ENCODE measurements at regions not wholly inside any gene's neighbourhood (a gene's known extent, or its start where the extent isn't known, plus 50 kb on each side); places are given as distances from the start of the nearest gene placed in this dataset.
"Not testable (repeated sequence)": the region's sequence is repeated elsewhere in the genome, so short reads cannot be mapped to it uniquely, and the experiment has no call there.

DNA sequence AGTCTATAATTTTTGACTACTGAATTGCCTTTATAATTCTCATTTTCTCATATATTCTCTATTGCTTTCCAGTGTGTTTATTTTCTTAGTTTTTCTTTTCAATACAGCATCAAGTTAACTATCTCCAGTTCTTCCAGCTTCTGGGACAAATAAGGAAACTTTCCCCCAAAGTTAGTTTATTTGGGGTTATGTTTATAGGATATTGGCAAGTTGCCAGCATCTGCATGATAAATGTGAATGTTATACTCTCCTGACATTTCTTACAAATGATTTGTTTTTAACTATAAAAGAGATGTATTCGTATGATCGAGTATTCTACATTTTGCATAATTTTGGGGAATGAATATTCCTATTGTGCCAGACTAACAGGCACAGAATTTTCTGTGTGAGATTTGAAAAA is 140.6 kb upstream of the KCNJ3 start:
- Histone ChIP-seq H3K9me3 (ENCODE audit: low read length) (peaks cover 5% of the 10 kb centered on the region; the same call in 1 of the 2 replicates), H3K4me1 (ENCODE audit: low read length) (no peaks in the 10 kb centered on the region), H3K27ac (ENCODE audit: low read length) (no peak overlapping the region), H4K20me1 (ENCODE audit: insufficient read depth, low read depth, low read length) (no peaks in the 10 kb centered on the region), H3K27me3 (ENCODE audit: low read length) (no peaks in the 10 kb centered on the region), H3K9ac (ENCODE audit: low read length) (no peak overlapping the region), H3K4me2 (ENCODE audit: low read depth, low read length, poor library complexity, severe bottlenecking) (no peak overlapping the region), H3K4me3 (ENCODE audit: low read length) (no peak overlapping the region), H3K9me2 (replicated peaks; ENCODE audit: insufficient read depth, low read length) (no peaks in the 10 kb centered on the region), H3K79me2 (ENCODE audit: low read length) (no peaks in the 10 kb centered on the region), H3K36me3 (ENCODE audit: insufficient read depth, low read length) (no peaks in the 10 kb centered on the region), H2AFZ (ENCODE audit: low read length) (no peak overlapping the region)
- no peak for DNase-seq

GRCh38 chr2:154565433-154565832 is 133.1 kb upstream of the KCNJ3 start:
- no peaks in the 10 kb centered on the region for H4K20me1 ChIP-seq (ENCODE audit: insufficient read depth, low read depth, low read length)
- no peak overlapping the region for H3K4me3 ChIP-seq (ENCODE audit: low read length)
- H3K9ac ChIP-seq (ENCODE audit: low read length), result no peak overlapping the region
- no peaks in the 10 kb centered on the region for H3K4me1 ChIP-seq (ENCODE audit: low read length)
- H2AFZ ChIP-seq (ENCODE audit: low read length), result no peak overlapping the region
- no peaks in the 10 kb centered on the region for H3K79me2 ChIP-seq (ENCODE audit: low read length)
- H3K27ac ChIP-seq (ENCODE audit: low read length), result no peak overlapping the region
- no peak overlapping the region for H3K4me2 ChIP-seq (ENCODE audit: low read depth, low read length, poor library complexity, severe bottlenecking)
- peaks cover 25% of the 10 kb centered on the region for H3K9me3 ChIP-seq (ENCODE audit: low read length)
- H3K9me2 ChIP-seq (replicated peaks; ENCODE audit: insufficient read depth, low read length), result no peaks in the 10 kb centered on the region
- H3K27me3 ChIP-seq (ENCODE audit: low read length), result no peaks in the 10 kb centered on the region
- no peak for DNase-seq
- no peaks in the 10 kb centered on the region for H3K36me3 ChIP-seq (ENCODE audit: insufficient read depth, low read length)

GRCh38 chr2:154568413-154568812 is 130.1 kb upstream of the KCNJ3 start:
- H3K9me2 ChIP-seq (replicated peaks; ENCODE audit: insufficient read depth, low read length), result no peaks in the 10 kb centered on the region
- H3K79me2 ChIP-seq (ENCODE audit: low read length), result no peaks in the 10 kb centered on the region

GRCh38 chr2:154570501-154570900 is 128.0 kb upstream of the KCNJ3 start:
- Histone ChIP-seq H3K79me2 (ENCODE audit: low read length) (no peaks in the 10 kb centered on the region), H3K36me3 (ENCODE audit: insufficient read depth, low read length) (no peaks in the 10 kb centered on the region)

More at GRCh38 chr2:154568413-154568812, 130.1 kb upstream of the KCNJ3 start:
- H3K4me2 ChIP-seq (ENCODE audit: low read depth, low read length, poor library complexity, severe bottlenecking), result no peak overlapping the region
- H3K9me3 ChIP-seq (ENCODE audit: low read length), result peaks cover 20% of the 10 kb centered on the region
- H3K36me3 ChIP-seq (ENCODE audit: insufficient read depth, low read length), result no peaks in the 10 kb centered on the region
- no peak overlapping the region for H3K9ac ChIP-seq (ENCODE audit: low read length)
- H3K4me1 ChIP-seq (ENCODE audit: low read length), result no peaks in the 10 kb centered on the region
- no peaks in the 10 kb centered on the region for H3K27me3 ChIP-seq (ENCODE audit: low read length)
- no peaks in the 10 kb centered on the region for H4K20me1 ChIP-seq (ENCODE audit: insufficient read depth, low read depth, low read length)
- DNase-seq, result no peak
- no peak overlapping the region for H2AFZ ChIP-seq (ENCODE audit: low read length)
- no peak overlapping the region for H3K27ac ChIP-seq (ENCODE audit: low read length)
- H3K4me3 ChIP-seq (ENCODE audit: low read length), result no peak overlapping the region

DNA sequence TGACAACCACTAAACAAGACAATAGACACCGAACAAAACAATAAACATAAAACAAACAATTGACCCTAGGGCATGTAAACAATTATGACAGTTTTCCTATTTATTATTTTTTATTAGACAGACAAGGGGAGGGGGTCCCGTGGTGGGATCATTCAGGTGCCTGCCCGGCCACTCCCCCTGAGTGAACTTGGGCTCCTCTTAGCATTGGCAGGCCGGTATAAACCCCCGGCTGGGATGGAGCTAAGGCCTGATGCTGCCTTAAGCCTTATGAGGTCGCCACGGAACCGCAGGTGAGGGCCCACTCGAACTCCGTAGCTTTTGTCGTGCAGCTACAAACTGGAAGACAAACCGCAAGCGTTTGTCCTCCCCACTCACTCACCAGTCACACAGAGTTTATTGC is 121.8 kb upstream of the KCNJ3 start:
- not testable (repeated sequence) for H2AFZ ChIP-seq (ENCODE audit: low read length); H3K4me3 ChIP-seq (ENCODE audit: low read length); H3K79me2 ChIP-seq (ENCODE audit: low read length); H3K36me3 ChIP-seq (ENCODE audit: insufficient read depth, low read length); H3K9me2 ChIP-seq (replicated peaks; ENCODE audit: insufficient read depth, low read length); H3K4me1 ChIP-seq (ENCODE audit: low read length); H3K27ac ChIP-seq (ENCODE audit: low read length); H4K20me1 ChIP-seq (ENCODE audit: insufficient read depth, low read depth, low read length); H3K27me3 ChIP-seq (ENCODE audit: low read length); H3K4me2 ChIP-seq (ENCODE audit: low read depth, low read length, poor library complexity, severe bottlenecking); H3K9ac ChIP-seq (ENCODE audit: low read length); DNase-seq; H3K9me3 ChIP-seq (ENCODE audit: low read length)

More at GRCh38 chr2:154570501-154570900, 128.0 kb upstream of the KCNJ3 start:
- no peak for DNase-seq
- no peak overlapping the region for H3K4me2 ChIP-seq (ENCODE audit: low read depth, low read length, poor library complexity, severe bottlenecking)
- no peak overlapping the region for H3K27ac ChIP-seq (ENCODE audit: low read length)
- H3K4me3 ChIP-seq (ENCODE audit: low read length), result no peak overlapping the region
- H3K27me3 ChIP-seq (ENCODE audit: low read length), result no peaks in the 10 kb centered on the region
- no peak overlapping the region for H2AFZ ChIP-seq (ENCODE audit: low read length)
- H4K20me1 ChIP-seq (ENCODE audit: insufficient read depth, low read depth, low read length), result no peaks in the 10 kb centered on the region
- no peaks in the 10 kb centered on the region for H3K9me2 ChIP-seq (replicated peaks; ENCODE audit: insufficient read depth, low read length)
- H3K9ac ChIP-seq (ENCODE audit: low read length), result no peak overlapping the region
- H3K4me1 ChIP-seq (ENCODE audit: low read length), result no peaks in the 10 kb centered on the region
- H3K9me3 ChIP-seq (ENCODE audit: low read length), result peaks cover 14% of the 10 kb centered on the region

DNA sequence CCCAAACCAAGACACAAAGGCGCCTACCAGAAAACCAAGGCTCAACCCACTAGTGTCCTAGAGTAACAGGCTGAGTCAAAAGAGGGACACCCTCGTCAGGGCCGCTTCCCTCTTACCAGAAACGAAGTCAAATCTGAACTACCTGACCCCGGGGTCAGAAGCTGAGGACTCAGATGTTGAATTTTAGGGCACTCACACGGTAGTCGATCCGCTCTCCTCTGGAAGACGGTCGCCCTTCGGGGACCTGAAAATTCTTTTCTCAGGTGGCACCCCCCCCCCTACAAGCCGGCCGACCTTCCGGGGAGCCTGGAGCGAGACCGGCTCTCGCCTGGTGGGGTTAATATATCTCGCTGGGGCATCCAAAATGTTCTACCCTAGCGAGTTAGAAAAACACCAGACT is 121.1 kb upstream of the KCNJ3 start:
- Histone ChIP-seq H3K79me2 (ENCODE audit: low read length) (no peaks in the 10 kb centered on the region), H3K27me3 (ENCODE audit: low read length) (no peaks in the 10 kb centered on the region), H3K4me1 (ENCODE audit: low read length) (no peaks in the 10 kb centered on the region), H3K27ac (ENCODE audit: low read length) (no peak overlapping the region), H4K20me1 (ENCODE audit: insufficient read depth, low read depth, low read length) (no peaks in the 10 kb centered on the region), H3K36me3 (ENCODE audit: insufficient read depth, low read length) (no peaks in the 10 kb centered on the region), H3K9me3 (ENCODE audit: low read length) (peaks cover 6% of the 10 kb centered on the region), H3K9ac (ENCODE audit: low read length) (no peak overlapping the region), H3K9me2 (replicated peaks; ENCODE audit: insufficient read depth, low read length) (no peaks in the 10 kb centered on the region), H2AFZ (ENCODE audit: low read length) (no peak overlapping the region), H3K4me3 (ENCODE audit: low read length) (no peak overlapping the region), H3K4me2 (ENCODE audit: low read depth, low read length, poor library complexity, severe bottlenecking) (no peak overlapping the region)
- no peak for DNase-seq

- Histone ChIP-seq H3K27me3 (ENCODE audit: low read length) (no peaks in the 10 kb centered on the region), H3K36me3 (ENCODE audit: insufficient read depth, low read length) (no peaks in the 10 kb centered on the region), H3K9me2 (replicated peaks; ENCODE audit: insufficient read depth, low read length) (no peaks in the 10 kb centered on the region), H3K27ac (ENCODE audit: low read length) (no peak overlapping the region), H3K4me1 (ENCODE audit: low read length) (no peaks in the 10 kb centered on the region), H3K9ac (ENCODE audit: low read length) (no peak overlapping the region), H4K20me1 (ENCODE audit: insufficient read depth, low read depth, low read length) (no peaks in the 10 kb centered on the region), H3K9me3 (ENCODE audit: low read length) (peaks cover 6% of the 10 kb centered on the region), H2AFZ (ENCODE audit: low read length) (no peak overlapping the region), H3K4me3 (ENCODE audit: low read length) (no peak overlapping the region), H3K4me2 (ENCODE audit: low read depth, low read length, poor library complexity, severe bottlenecking) (no peak overlapping the region), H3K79me2 (ENCODE audit: low read length) (no peaks in the 10 kb centered on the region)
- no peak for DNase-seq
These were observed 117.7 kb upstream of the KCNJ3 start for GRCh38 chr2:154580767-154581166.

- H3K4me3 ChIP-seq (ENCODE audit: low read length); H3K27ac ChIP-seq (ENCODE audit: low read length); H3K4me2 ChIP-seq (ENCODE audit: low read depth, low read length, poor library complexity, severe bottlenecking); H4K20me1 ChIP-seq (ENCODE audit: insufficient read depth, low read depth, low read length); H3K79me2 ChIP-seq (ENCODE audit: low read length); H3K4me1 ChIP-seq (ENCODE audit: low read length); DNase-seq; H3K36me3 ChIP-seq (ENCODE audit: insufficient read depth, low read length); H3K9me3 ChIP-seq (ENCODE audit: low read length); H3K9me2 ChIP-seq (replicated peaks; ENCODE audit: insufficient read depth, low read length); H3K9ac ChIP-seq (ENCODE audit: low read length); H3K27me3 ChIP-seq (ENCODE audit: low read length); H2AFZ ChIP-seq (ENCODE audit: low read length): not testable (repeated sequence)
These were observed 115.8 kb upstream of the KCNJ3 start for GRCh38 chr2:154582694-154583093.

- H3K36me3 ChIP-seq (ENCODE audit: insufficient read depth, low read length); H3K27me3 ChIP-seq (ENCODE audit: low read length); H3K4me2 ChIP-seq (ENCODE audit: low read depth, low read length, poor library complexity, severe bottlenecking); H3K9ac ChIP-seq (ENCODE audit: low read length); H3K4me3 ChIP-seq (ENCODE audit: low read length); DNase-seq; H4K20me1 ChIP-seq (ENCODE audit: insufficient read depth, low read depth, low read length); H3K9me2 ChIP-seq (replicated peaks; ENCODE audit: insufficient read depth, low read length); H3K27ac ChIP-seq (ENCODE audit: low read length); H3K4me1 ChIP-seq (ENCODE audit: low read length); H3K9me3 ChIP-seq (ENCODE audit: low read length); H3K79me2 ChIP-seq (ENCODE audit: low read length); H2AFZ ChIP-seq (ENCODE audit: low read length): not testable (repeated sequence)
These were observed 115.2 kb upstream of the KCNJ3 start for GRCh38 chr2:154583274-154583673.

All from Karpas-422 (cell line).